ENCODE measurements at regions not wholly inside any gene's neighbourhood (a gene's known extent, or its start where the extent isn't known, plus 50 kb on each side); places are given as distances from the start of the nearest gene placed in this dataset.

DNA sequence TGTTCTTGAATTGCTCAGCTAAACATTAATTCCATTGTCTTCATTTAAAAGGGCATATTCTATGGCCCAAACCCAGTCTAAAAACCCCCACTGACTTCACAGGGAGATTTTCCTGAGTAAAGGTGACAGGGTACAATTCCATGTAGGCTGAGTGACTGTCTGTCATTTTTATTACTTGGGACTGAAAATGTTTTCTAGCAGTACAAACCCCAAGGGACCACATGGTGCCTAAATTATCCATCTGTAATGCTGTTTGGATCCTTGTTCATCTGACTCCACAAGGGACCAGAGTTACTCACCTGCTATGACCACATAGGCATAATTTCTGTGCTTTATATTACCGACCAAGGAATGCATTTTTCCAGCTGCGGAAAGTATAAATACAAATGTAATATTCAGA lies 349.1 kb downstream of the ZNF608 start:
- TF ChIP-seq EZH2 (IDR thresholded peaks at IDR 0.05; ENCODE audit: low read length, missing control alignments): no peak
- TF ChIP-seq, protein P1, sequence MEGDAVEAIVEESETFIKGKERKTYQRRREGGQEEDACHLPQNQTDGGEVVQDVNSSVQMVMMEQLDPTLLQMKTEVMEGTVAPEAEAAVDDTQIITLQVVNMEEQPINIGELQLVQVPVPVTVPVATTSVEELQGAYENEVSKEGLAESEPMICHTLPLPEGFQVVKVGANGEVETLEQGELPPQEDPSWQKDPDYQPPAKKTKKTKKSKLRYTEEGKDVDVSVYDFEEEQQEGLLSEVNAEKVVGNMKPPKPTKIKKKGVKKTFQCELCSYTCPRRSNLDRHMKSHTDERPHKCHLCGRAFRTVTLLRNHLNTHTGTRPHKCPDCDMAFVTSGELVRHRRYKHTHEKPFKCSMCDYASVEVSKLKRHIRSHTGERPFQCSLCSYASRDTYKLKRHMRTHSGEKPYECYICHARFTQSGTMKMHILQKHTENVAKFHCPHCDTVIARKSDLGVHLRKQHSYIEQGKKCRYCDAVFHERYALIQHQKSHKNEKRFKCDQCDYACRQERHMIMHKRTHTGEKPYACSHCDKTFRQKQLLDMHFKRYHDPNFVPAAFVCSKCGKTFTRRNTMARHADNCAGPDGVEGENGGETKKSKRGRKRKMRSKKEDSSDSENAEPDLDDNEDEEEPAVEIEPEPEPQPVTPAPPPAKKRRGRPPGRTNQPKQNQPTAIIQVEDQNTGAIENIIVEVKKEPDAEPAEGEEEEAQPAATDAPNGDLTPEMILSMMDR (conservative IDR thresholded peaks at IDR 0.05 in 1 of 2, IDR thresholded peaks at IDR 0.05 in 1 of 2; ENCODE audit: low read depth in 1 of 2, low read length in 2 of 2): no peak

All from fibroblast of lung (primary cell).